ENCODE measurements at regions not wholly inside any gene's neighbourhood (a gene's known extent, or its start where the extent isn't known, plus 50 kb on each side); places are given as distances from the start of the nearest gene placed in this dataset.

DNA sequence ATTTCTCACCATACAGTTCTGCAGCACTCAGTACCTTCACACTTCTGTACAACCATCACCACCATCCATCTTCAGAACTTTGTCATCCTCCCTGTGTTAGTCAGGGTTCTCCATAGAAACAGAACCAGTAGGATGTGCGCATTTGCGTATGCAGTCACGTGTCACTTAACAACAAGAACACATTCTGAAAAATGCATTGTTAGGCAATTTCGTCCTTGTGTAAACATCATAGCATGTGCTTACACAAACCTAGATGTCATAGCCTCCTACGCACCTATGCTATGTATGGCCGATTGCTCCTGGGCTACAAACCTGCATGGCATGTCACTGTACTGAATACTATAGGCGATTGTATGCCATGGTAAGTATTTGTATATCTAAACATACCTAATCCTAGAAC lies 66.2 kb upstream of the PTPRT start:
- TF ChIP-seq, protein P1, sequence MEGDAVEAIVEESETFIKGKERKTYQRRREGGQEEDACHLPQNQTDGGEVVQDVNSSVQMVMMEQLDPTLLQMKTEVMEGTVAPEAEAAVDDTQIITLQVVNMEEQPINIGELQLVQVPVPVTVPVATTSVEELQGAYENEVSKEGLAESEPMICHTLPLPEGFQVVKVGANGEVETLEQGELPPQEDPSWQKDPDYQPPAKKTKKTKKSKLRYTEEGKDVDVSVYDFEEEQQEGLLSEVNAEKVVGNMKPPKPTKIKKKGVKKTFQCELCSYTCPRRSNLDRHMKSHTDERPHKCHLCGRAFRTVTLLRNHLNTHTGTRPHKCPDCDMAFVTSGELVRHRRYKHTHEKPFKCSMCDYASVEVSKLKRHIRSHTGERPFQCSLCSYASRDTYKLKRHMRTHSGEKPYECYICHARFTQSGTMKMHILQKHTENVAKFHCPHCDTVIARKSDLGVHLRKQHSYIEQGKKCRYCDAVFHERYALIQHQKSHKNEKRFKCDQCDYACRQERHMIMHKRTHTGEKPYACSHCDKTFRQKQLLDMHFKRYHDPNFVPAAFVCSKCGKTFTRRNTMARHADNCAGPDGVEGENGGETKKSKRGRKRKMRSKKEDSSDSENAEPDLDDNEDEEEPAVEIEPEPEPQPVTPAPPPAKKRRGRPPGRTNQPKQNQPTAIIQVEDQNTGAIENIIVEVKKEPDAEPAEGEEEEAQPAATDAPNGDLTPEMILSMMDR (IDR thresholded peaks at IDR 0.05), result no peak
- TF ChIP-seq POLR2A (IDR thresholded peaks at IDR 0.05), result no peak

Measured in adrenal gland (tissue), 5 donors.